Neural cell (in vitro differentiated cells): ENCODE measurements at regions not wholly inside any gene's neighbourhood (a gene's known extent, or its start where the extent isn't known, plus 50 kb on each side); places are given as distances from the start of the nearest gene placed in this dataset.

Experiments
- H2AFZ ChIP-seq: fragments of 200-600, 300-800 bp; sonication (generic), shearing (Covaris generic); 2 replicates; pipeline ENCODE4 v1.6.0; 2014; ENCODE audit warnings: low read depth, mild to moderate bottlenecking, antibody characterized with exemption, low read length, moderate library complexity
- H3F3A ChIP-seq: fragments of 200-600 bp; shearing (Covaris generic); 2 replicates; pipeline ENCODE4 v1.6.1; 2016; ENCODE audit warnings: mild to moderate bottlenecking, moderate library complexity, mixed read lengths, antibody characterized with exemption, low read length; ENCODE audit not compliant: insufficient read depth, poor library complexity, severe bottlenecking
- H3K27ac ChIP-seq: fragments of 200-600, 300-800 bp; sonication (generic), shearing (Covaris generic); 2 replicates; pipeline ENCODE4 v1.5.1; 2014; ENCODE audit warnings: mild to moderate bottlenecking, low read length, moderate library complexity
- H3K27me3 ChIP-seq: fragments of 300-800, 200-600 bp; sonication (generic), shearing (Covaris generic); 2 replicates; pipeline ENCODE4 v1.6.0; 2014; ENCODE audit warnings: mild to moderate bottlenecking, low read depth, low read length, moderate library complexity; ENCODE audit not compliant: insufficient read depth
- H3K36me3 ChIP-seq: fragments of 300-800, 200-600 bp; sonication (generic), shearing (Covaris generic); 2 replicates; pipeline ENCODE4 v1.5.1; 2014; ENCODE audit warnings: mild to moderate bottlenecking, antibody characterized with exemption, low read length, moderate library complexity; ENCODE audit not compliant: insufficient read depth
- H3K4me2 ChIP-seq: fragments of 300-800, 200-600 bp; sonication (generic), shearing (Covaris generic); 2 replicates; pipeline ENCODE4 v1.6.0; 2014; ENCODE audit warnings: mild to moderate bottlenecking, low read length
- H3K4me3 ChIP-seq: fragments of 300-800, 200-600 bp; sonication (generic), shearing (Covaris generic); 2 replicates; pipeline ENCODE4 v1.5.1; 2014; ENCODE audit warnings: mild to moderate bottlenecking, low read length, moderate library complexity
- H3K79me2 ChIP-seq: fragments of 200-600 bp; shearing (Covaris generic); replicated peaks from 2 replicates; pipeline ENCODE4 v1.6.0; 2014; ENCODE audit warnings: mild to moderate bottlenecking, low read length, moderate library complexity; ENCODE audit not compliant: insufficient read depth
- H3K9ac ChIP-seq: fragments of 300-800, 200-600 bp; sonication (generic), shearing (Covaris generic); 2 replicates; pipeline ENCODE4 v1.6.1; 2016; ENCODE audit warnings: mild to moderate bottlenecking, low read length, mixed read lengths
- H3K9me2 ChIP-seq: fragments of 200-600 bp; shearing (Covaris generic); 2 replicates; pipeline ENCODE4 v1.6.1; 2016; ENCODE audit warnings: mild to moderate bottlenecking, low read length, mixed read lengths; ENCODE audit not compliant: insufficient read depth
- H3K9me3 ChIP-seq: fragments of 200-600, 300-800 bp; sonication (generic), shearing (Covaris generic); 2 replicates; pipeline ENCODE4 v1.6.1; 2016; ENCODE audit warnings: mild to moderate bottlenecking, mixed run types, low read length, moderate library complexity, mixed read lengths
- H4K20me1 ChIP-seq: fragments of 200-600 bp; shearing (Covaris generic); 2 replicates; pipeline ENCODE4 v1.6.1; 2016; ENCODE audit warnings: mild to moderate bottlenecking, mixed run types; ENCODE audit not compliant: insufficient read depth
- EP300 ChIP-seq: fragments of 450-650 bp; conservative IDR thresholded peaks from 2 replicates; pipeline ENCODE4 v1.6.1; 2014; ENCODE audit warnings: antibody characterized with exemption, mild to moderate bottlenecking, moderate library complexity; ENCODE audit not compliant: poor library complexity, severe bottlenecking
- EZH2 ChIP-seq: fragments of 200-600, 300-800 bp; shearing (Covaris generic), sonication (generic); IDR thresholded peaks from 2 replicates; pipeline ENCODE4 v1.6.1; 2014; ENCODE audit warnings: antibody characterized with exemption, low read length, borderline replicate concordance, mild to moderate bottlenecking; ENCODE audit not compliant: insufficient read depth, poor library complexity, severe bottlenecking
- MXI1 ChIP-seq: fragments of 450-650 bp; conservative IDR thresholded peaks from 2 replicates; pipeline ENCODE4 v1.6.1; 2014; ENCODE audit warnings: antibody characterized with exemption, mild to moderate bottlenecking; ENCODE audit not compliant: poor library complexity, severe bottlenecking
- POLR2AphosphoS5 ChIP-seq: IDR thresholded peaks from 2 replicates; pipeline ENCODE4 v1.6.1; 2012
- RAD21 ChIP-seq: fragments of 450-650 bp; conservative IDR thresholded peaks from 2 replicates; pipeline ENCODE4 v1.6.1; 2014; ENCODE audit warnings: antibody characterized with exemption, mild to moderate bottlenecking, moderate library complexity
- SMC3 ChIP-seq: fragments of 450-650 bp; conservative IDR thresholded peaks from 2 replicates; pipeline ENCODE4 v1.6.1; 2014; ENCODE audit warnings: antibody characterized with exemption, mild to moderate bottlenecking, moderate library complexity; ENCODE audit not compliant: poor library complexity
- TAF1 ChIP-seq: IDR thresholded peaks from 2 replicates; pipeline ENCODE4 v1.6.1; 2012; ENCODE audit warnings: low read depth
- TF ChIP-seq, protein P1 (sequence below): fragments of 450-650 bp; IDR thresholded peaks from 2 replicates; pipeline ENCODE4 v1.5.1; 2014; ENCODE audit warnings: antibody characterized with exemption, mild to moderate bottlenecking, moderate library complexity; ENCODE audit not compliant: poor library complexity, severe bottlenecking
- TF ChIP-seq, protein P2 (sequence below): IDR thresholded peaks from 2 replicates; pipeline ENCODE4 v1.6.1; 2012; ENCODE audit warnings: borderline replicate concordance

DNA sequence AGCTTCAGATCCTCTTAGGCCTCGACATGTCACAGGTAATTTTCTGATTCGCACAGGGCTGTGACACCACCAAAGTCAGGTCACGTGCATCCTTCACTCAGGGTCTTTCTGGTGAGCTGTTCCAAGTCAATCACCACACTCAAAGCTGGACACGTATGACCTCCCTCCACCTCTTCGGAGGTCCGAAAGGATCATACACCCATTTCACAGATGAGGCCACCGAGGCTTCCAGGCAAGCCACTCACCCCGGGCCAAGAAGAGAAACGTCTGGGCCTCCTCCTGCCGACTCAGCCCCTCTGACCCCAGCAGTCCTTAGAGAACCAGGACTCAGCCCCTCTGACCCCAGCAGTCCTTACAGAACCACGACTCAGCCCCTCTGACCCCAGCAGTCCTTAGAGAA lies 74.6 kb downstream of the FOXL3 start:
- Histone ChIP-seq H3K27me3 (no peaks in the 10 kb centered on the region), H3K9me2 (no peaks in the 10 kb centered on the region), H3K4me2 (no peak overlapping the region), H3K27ac (no peak overlapping the region), H2AFZ (no peak overlapping the region), H3K36me3 (no peaks in the 10 kb centered on the region), H3K4me3 (no peak overlapping the region), H3K9me3 (no peaks in the 10 kb centered on the region), H3F3A (no peaks in the 10 kb centered on the region), H3K79me2 (no peaks in the 10 kb centered on the region), H3K9ac (no peak overlapping the region), H4K20me1 (no peaks in the 10 kb centered on the region)
- TF ChIP-seq EP300 (no peak), TAF1 (no peak), EZH2 (no peak), MXI1 (no peak), POLR2AphosphoS5 (no peak), SMC3 (no peak)
- TF ChIP-seq, protein P1, sequence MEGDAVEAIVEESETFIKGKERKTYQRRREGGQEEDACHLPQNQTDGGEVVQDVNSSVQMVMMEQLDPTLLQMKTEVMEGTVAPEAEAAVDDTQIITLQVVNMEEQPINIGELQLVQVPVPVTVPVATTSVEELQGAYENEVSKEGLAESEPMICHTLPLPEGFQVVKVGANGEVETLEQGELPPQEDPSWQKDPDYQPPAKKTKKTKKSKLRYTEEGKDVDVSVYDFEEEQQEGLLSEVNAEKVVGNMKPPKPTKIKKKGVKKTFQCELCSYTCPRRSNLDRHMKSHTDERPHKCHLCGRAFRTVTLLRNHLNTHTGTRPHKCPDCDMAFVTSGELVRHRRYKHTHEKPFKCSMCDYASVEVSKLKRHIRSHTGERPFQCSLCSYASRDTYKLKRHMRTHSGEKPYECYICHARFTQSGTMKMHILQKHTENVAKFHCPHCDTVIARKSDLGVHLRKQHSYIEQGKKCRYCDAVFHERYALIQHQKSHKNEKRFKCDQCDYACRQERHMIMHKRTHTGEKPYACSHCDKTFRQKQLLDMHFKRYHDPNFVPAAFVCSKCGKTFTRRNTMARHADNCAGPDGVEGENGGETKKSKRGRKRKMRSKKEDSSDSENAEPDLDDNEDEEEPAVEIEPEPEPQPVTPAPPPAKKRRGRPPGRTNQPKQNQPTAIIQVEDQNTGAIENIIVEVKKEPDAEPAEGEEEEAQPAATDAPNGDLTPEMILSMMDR = no peak
- TF ChIP-seq, protein P2, sequence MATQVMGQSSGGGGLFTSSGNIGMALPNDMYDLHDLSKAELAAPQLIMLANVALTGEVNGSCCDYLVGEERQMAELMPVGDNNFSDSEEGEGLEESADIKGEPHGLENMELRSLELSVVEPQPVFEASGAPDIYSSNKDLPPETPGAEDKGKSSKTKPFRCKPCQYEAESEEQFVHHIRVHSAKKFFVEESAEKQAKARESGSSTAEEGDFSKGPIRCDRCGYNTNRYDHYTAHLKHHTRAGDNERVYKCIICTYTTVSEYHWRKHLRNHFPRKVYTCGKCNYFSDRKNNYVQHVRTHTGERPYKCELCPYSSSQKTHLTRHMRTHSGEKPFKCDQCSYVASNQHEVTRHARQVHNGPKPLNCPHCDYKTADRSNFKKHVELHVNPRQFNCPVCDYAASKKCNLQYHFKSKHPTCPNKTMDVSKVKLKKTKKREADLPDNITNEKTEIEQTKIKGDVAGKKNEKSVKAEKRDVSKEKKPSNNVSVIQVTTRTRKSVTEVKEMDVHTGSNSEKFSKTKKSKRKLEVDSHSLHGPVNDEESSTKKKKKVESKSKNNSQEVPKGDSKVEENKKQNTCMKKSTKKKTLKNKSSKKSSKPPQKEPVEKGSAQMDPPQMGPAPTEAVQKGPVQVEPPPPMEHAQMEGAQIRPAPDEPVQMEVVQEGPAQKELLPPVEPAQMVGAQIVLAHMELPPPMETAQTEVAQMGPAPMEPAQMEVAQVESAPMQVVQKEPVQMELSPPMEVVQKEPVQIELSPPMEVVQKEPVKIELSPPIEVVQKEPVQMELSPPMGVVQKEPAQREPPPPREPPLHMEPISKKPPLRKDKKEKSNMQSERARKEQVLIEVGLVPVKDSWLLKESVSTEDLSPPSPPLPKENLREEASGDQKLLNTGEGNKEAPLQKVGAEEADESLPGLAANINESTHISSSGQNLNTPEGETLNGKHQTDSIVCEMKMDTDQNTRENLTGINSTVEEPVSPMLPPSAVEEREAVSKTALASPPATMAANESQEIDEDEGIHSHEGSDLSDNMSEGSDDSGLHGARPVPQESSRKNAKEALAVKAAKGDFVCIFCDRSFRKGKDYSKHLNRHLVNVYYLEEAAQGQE = no peak

DNA sequence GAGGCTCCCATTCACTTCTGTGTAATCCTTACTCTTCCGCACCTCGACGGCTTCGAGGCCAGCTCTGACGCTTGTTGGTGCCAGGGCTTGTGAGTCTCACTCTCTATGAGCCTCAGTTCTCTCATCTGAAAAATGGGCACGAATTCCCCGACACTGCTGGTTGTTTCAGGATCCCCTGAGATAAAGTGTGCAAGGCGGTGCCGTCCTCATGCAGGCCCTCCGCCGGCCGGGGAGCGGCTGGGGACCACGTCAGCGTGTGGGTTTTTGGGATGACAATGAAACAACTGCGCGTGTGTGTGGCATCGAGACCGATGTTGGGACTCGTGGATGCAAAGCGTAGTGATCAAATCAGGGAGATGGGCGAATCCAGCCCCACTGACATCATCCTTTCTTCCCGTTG lies 75.6 kb downstream of the FOXL3 start:
- Histone ChIP-seq H4K20me1 (no peaks in the 10 kb centered on the region), H3K36me3 (no peaks in the 10 kb centered on the region), H2AFZ (no peak overlapping the region), H3K9ac (no peak overlapping the region), H3K27ac (no peak overlapping the region), H3K9me2 (no peaks in the 10 kb centered on the region), H3K79me2 (no peaks in the 10 kb centered on the region), H3F3A (no peaks in the 10 kb centered on the region), H3K9me3 (no peaks in the 10 kb centered on the region), H3K4me2 (no peak overlapping the region), H3K27me3 (no peaks in the 10 kb centered on the region), H3K4me3 (no peak overlapping the region)
- TF ChIP-seq TAF1 = no peak

DNA sequence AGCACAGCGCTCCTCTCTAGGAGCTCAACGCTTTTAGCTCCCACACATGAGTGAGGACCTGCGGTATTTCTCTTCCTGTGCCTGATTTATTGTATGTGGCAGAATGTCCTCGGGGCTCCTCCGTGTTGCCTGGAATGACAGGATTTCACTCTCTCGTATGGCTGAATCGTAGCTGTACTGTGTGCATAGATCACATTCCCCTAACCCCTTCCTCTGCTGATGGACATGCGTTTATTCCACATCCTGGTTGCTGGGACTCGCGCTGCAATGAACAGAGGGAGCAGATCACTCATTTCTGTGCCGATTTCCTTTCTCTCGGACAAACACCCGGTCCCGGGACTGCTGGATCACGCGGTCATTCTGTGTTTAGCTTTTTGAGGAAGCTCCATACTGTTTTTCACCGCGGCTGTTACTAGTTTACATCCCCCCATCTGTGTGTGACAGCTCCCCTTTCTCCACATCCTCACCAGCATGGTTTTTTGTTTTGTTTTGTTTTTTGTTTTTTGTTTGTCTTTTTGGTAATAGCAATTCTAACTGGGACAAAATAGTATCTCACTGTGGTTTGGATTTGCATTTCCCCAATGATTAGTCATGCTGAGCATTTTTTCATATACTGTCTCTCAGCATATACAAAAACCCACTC lies 76.3 kb downstream of the FOXL3 start:
- H4K20me1 ChIP-seq = no peaks in the 10 kb centered on the region
- no peaks in the 10 kb centered on the region for H3F3A ChIP-seq
- no peaks in the 10 kb centered on the region for H3K9me2 ChIP-seq
- no peaks in the 10 kb centered on the region for H3K27me3 ChIP-seq
- no peak overlapping the region for H3K4me3 ChIP-seq
- no peak for TF ChIP-seq SMC3
- no peak for TF ChIP-seq POLR2AphosphoS5
- no peak for TF ChIP-seq MXI1
- TF ChIP-seq, protein P1 = no peak
- no peak for TF ChIP-seq RAD21
- no peak for TF ChIP-seq EZH2
- no peak for TF ChIP-seq EP300
- TF ChIP-seq, protein P2 = no peak
- TF ChIP-seq TAF1 = no peak
- no peaks in the 10 kb centered on the region for H3K9me3 ChIP-seq
- no peaks in the 10 kb centered on the region for H3K36me3 ChIP-seq
- H3K4me2 ChIP-seq = no peak overlapping the region
- H3K79me2 ChIP-seq = no peaks in the 10 kb centered on the region
- H2AFZ ChIP-seq = no peak overlapping the region
- H3K27ac ChIP-seq = no peak overlapping the region
- H3K9ac ChIP-seq = no peak overlapping the region
